ENCODE measurements at regions not wholly inside any gene's neighbourhood (a gene's known extent, or its start where the extent isn't known, plus 50 kb on each side); places are given as distances from the start of the nearest gene placed in this dataset.
"Not testable (repeated sequence)": the region's sequence is repeated elsewhere in the genome, so short reads cannot be mapped to it uniquely, and the experiment has no call there.

- not testable (repeated sequence) for DNase-seq
These were observed 51.9 kb downstream of the DIPK2A start for GRCh38 chr3:144023543-144023942.

DNA sequence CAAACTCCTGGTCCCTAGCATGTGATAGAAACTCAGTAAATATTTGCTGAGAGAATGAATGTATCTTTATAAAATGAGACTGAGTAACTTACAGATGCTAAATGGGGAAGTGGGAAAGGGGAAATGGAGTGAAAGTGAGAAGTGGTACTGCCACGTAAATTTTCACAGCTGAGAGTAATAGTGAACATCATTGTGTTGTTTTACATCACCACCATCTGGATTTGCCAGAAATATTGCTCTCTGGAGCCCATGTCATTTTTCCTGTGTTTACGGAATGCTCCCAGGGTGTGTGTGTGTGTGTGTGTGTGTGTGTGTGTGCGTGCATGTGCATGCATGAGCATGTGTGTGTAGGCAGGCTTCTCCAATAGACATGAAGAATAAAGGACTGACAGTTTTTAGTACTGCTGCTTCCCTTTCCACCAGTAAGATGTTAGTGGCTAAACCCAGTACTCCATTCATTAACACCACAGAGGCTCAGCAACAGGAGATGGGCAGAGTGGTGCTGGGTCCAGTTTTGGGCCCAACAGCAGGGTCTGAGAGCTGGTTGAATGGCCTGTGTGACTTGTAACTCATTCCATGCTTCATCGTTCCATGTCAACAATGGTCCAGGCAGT lies 57.3 kb downstream of the DIPK2A start:
- no peak for DNase-seq

GRCh38 chr3:144029769-144030168 lies 58.1 kb downstream of the DIPK2A start:
- no peak for DNase-seq

- no peak for DNase-seq
These were observed 60.3 kb downstream of the DIPK2A start for GRCh38 chr3:144031938-144032337.

GRCh38 chr3:144032531-144033239 lies 61.1 kb downstream of the DIPK2A start:
- no peak for DNase-seq

DNA sequence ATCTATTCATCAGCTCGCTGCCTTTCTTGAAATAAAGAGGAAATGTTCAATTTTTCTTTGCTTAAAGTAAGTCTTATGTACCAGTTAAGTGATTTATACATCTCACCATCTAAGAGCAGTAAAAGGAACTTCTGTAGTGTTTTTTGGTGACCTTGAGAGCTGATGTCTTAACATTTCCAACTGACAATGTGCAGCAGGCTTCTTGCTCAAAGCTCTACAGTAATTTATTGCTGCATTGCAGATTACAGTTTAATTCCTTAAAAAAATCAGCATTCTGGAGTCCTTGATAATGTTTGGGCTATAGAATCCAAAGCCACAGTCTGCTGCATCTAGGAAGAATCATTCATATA lies 61.6 kb downstream of the DIPK2A start:
- no peak for DNase-seq

GRCh38 chr3:144033863-144034262 lies 62.2 kb downstream of the DIPK2A start:
- DNase-seq = no peak

DNA sequence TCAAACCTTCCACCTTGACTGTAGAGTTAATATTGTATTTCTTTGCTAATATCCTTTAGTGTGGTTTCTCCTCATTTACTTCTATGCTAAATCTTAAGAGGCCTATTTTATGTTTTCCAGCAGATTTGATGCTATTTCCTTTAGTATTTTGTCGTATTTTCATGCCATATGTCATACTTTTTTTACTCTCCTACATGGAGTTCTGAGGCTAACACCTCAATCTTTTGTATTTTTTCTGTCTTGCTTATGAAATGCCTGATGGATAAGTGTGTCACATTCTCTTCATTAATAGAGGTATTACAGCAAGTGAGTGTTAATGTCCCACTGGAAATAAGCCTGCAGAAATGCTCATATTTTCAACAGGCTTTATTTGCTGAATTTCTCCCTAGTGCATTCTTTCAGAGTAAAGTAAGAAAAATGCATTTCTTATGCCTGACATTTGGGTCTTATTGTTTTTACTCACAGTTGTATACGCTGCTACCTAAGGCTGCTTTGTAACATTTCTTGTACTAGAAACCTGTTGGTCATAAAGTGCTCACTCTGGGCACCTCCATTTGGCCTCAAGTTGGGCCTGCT lies 63.2 kb downstream of the DIPK2A start:
- no peak for DNase-seq

DNA sequence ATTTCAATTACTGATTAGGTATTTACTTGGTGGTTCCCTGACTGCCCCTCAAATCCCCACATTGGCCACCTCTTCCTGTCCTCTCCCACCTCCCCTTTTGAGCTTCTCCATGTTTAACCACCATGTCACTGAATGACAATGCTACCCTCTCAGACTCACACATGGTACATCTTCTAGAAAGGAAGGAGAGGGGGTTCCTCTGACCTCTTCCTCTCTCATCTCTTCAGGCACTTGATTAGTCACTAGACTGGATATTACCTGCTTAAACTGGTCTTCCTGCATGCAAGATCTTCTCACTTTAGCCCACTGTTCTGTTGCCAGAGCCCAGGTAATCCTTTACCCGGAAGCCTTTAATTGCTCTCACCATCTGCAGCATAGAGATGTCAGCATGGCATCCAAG lies 64.9 kb downstream of the DIPK2A start:
- peak; percentile 29 to 81 for DNase-seq

DNA sequence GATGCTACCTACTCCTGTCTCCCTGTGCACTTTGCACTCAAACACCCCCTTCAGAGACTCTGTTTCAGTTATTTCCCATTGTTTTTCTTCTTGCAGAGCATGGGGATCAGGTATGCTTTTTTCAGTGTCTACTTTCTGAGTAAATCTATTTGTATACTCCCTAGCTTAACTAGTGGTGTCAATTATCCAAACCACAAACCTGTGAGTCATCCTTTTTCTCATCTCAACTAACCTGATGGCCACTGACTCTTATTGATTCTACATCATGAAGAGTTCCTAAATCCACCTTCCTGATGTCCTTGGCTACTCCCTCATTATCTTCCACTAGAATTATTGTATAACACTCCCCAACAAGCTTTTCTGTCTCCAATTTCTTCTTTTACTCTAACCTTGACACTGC lies 68.0 kb downstream of the DIPK2A start:
- no peak for DNase-seq

DNA sequence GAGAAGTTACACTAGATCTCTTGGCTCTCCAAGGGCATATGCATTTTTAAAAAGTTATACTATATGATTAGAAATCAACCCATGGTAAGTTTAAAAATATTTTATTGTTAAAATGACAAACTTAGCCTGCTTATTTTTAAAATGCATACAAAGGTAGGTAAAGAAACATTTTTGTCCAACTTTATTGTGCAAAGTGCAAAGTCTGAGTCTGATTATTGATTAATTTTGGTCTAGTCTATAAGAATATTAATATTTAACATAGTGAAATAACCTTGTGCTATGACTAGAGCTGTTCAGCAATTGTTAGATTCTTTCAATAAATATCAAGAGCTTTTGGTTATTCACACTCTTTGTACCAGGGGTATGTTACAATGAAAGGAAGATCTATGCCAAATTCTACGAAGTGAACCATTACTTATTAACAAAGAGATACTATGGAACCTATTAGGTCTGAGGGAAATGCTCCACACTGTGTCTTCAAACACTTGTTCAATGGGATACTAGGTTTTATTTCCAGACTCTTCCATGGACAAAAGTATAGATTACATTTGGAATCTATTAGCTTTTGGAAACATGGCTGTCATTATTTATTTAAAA lies 70.4 kb downstream of the DIPK2A start:
- no peak for DNase-seq

GRCh38 chr3:144045766-144046165 lies 74.1 kb downstream of the DIPK2A start:
- no peak for DNase-seq

GRCh38 chr3:144049374-144049773 lies 77.8 kb downstream of the DIPK2A start:
- DNase-seq = no peak

GRCh38 chr3:144051211-144051610 lies 79.6 kb downstream of the DIPK2A start:
- no peak for DNase-seq

DNA sequence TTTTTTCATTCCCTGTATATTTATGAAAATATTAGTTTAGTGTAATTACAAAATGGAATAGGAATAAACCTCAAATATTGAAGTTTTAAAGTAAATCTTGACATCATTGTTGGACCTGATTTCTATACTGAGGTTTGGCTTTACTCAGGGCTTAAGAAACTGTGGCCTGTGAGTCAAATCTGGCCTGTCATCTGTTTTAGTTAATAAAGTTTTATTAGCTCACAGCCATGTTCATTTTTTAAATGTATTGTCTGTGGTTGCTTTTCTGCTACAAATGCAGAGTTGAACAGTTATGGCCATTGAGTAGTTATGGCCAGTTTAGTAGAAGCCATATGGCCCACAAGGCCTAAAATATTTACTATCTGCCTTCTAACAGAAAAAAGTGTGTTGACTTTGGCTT lies 80.7 kb downstream of the DIPK2A start:
- no peak for DNase-seq

DNA sequence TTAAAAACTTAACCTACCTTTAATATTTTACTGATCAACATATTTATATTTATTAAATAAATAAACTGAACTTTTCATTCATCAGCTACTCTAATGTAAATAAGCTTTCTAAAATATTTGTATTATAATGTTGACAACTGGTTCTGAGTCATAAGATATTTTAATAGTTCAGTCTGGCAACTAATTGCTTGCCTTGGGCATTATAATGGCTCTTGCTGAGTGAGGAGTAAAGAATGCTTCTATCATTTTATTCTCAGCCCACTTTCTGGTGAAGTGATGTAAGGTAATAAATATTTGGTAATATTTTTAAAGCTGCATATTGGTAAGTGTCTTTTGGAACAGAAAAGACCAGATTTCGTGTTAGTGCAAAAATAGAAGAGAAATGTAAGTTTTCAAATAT lies 81.5 kb downstream of the DIPK2A start:
- DNase-seq = no peak

DNA sequence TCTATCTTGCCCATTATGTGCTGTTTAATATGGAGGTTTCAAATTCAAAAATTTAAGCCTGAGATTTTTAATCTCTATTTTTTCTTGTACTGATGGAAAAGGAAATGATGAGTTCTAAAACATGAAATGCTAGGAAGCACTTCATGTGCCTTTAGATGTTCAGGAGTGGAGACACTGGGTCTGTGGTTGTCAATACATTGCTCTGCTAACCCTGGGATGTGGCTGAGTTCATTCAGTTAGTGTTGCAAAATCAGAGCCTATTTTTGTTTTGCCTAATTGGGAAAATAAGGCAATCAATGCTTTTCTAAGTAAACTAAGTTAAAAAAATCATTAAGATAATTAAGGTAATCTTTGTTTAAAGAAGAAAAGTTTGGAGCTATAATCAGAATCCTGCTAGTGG lies 83.1 kb downstream of the DIPK2A start:
- no peak for DNase-seq

- no peak for DNase-seq
These were observed 84.0 kb downstream of the DIPK2A start for GRCh38 chr3:144055604-144056003.

DNA sequence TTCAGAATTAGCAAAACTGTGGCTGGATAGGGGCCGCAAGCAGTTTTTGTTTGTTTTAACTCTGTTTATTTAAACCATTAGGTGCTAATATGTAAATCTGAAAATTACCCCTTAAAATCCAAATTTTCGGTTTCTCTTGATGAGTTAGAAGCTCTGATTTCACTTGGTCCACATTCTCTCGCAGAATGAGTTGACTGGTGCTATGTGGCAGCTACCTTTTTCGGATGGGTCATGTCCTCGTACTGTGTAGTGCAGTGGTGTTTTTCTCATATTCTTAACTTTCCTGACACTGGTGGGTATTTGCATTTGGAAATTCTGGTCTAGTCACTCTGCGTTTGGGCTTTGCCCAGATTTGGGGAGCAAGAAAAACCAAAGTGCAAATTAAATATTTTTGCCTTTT lies 87.1 kb downstream of the DIPK2A start:
- no peak for DNase-seq

DNA sequence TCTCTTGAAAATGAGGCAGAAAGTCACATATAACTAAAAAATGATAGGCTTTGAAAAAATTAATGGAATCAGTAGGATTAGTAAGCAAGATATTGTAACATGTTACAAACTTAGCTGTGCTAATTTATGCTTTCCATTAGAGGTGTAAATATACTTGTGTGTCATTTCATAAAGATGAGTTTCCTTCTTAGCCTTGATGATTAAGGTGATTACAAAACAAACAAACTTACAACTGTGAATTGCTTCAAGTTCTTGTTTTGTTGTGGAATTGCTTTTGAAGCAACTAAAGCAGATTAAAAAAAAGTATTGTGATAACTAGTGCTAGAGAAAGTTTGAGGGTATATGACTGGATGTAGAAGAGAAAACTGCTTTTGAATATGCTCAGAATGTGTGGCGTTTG lies 87.9 kb downstream of the DIPK2A start:
- no peak for DNase-seq

- DNase-seq = no peak
These were observed 89.3 kb downstream of the DIPK2A start for GRCh38 chr3:144060881-144061280.

- DNase-seq = no peak
These were observed 91.7 kb downstream of the DIPK2A start for GRCh38 chr3:144063306-144063705.

DNA sequence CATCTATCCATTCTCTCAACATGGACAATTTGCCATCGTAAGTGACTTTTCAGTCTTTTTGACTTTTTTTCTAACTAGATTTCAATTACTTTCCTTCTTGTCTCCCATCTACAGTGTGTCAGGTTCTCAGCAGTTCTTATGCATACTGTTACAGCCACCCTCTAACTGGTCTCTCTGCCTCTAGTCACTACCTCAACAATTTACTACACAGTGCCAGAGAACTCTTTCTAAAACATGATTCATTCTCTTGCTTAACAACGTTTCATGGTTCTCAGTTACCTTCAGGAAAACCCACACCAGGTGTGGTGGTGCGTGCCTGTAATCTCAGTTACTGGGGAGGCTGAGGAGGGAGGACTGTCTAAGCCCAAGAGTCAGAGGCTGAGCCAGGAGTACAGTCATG lies 95.4 kb downstream of the DIPK2A start:
- no peak for DNase-seq

DNA sequence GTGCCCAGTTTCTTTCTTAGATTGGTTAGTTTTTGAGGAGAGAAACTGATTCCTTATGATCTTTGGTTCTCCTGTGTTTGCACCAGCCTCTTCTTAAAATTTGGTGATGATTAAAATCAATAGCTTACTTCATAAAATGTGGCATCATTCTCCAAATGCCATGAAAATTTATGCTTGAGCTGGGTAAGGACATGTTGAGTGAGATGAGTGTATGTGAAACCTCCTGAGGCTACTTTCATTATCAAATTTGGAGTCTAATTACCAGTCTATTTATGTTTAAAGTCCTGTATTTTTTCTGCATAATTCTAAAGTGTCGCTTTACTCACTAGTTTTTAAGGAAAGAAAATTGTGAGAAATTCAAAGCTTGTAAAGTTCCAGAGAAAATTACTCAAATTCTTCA lies 102.1 kb downstream of the DIPK2A start:
- no peak for DNase-seq
